Tibial artery (tissue), 4 donors: ENCODE measurements at regions not wholly inside any gene's neighbourhood (a gene's known extent, or its start where the extent isn't known, plus 50 kb on each side); places are given as distances from the start of the nearest gene placed in this dataset.

ENCODE experiments used
- DNase-seq, 2 donors: peaks; one replicate each; pipeline ENCODE4 v3.0.0-alpha.2; 2019
- H3K27ac ChIP-seq, 2 donors: fragments of 200-600 bp; sonication (generic) in 1 of 2; 1 replicate in 1 of 2; 2 replicates in 1 of 2; pipeline ENCODE4 v1.5.1; 2018 to 2019; ENCODE audit warnings: mild to moderate bottlenecking in 1 of 2
- H3K27me3 ChIP-seq, 2 donors: fragments of 200-600 bp; sonication (generic) in 1 of 2; one replicate each; pipeline versions ENCODE4 v1.5.1 to v1.6.0; 2016 to 2019
- H3K36me3 ChIP-seq, 3 donors: fragments of 200-600 bp; sonication (generic) in 2 of 3; one replicate each; pipeline ENCODE4 v1.5.1; 2016 to 2019; ENCODE audit warnings: mild to moderate bottlenecking in 2 of 3
- H3K4me1 ChIP-seq, 4 donors: fragments of 200-600 bp; sonication (generic) in 2 of 4; 1 replicate in 3 of 4; 2 replicates in 1 of 4; pipeline ENCODE4 v1.5.1; 2016 to 2019
- H3K4me3 ChIP-seq, 2 donors: fragments of 200-600 bp; sonication (generic) in 1 of 2; 1 replicate in 1 of 2; 2 replicates in 1 of 2; pipeline ENCODE4 v1.5.1; 2018 to 2019; ENCODE audit warnings: mild to moderate bottlenecking in 2 of 2
- H3K9me3 ChIP-seq, 3 donors: fragments of 200-600 bp; sonication (generic) in 1 of 3; one replicate each; pipeline ENCODE4 v1.5.1; 2016 to 2019
- intact Hi-C: fragments of 100-400 bp; cut with DNase I; formaldehyde crosslinking; loops from one replicate; pipeline ENCODE4 v1.15.0; 2023; ENCODE audit warnings: low total_unique reads
- TF ChIP-seq, protein P1 (sequence below), 2 experiments: fragments of 200-600 bp in 1 of 2; fragments of 450-650 bp in 1 of 2; IDR thresholded peaks; one replicate each; pipeline ENCODE4 v1.5.1; 2017 to 2019; ENCODE audit warnings: antibody characterized with exemption in 2 of 2, mild to moderate bottlenecking in 1 of 2, moderate library complexity in 1 of 2

DNA sequence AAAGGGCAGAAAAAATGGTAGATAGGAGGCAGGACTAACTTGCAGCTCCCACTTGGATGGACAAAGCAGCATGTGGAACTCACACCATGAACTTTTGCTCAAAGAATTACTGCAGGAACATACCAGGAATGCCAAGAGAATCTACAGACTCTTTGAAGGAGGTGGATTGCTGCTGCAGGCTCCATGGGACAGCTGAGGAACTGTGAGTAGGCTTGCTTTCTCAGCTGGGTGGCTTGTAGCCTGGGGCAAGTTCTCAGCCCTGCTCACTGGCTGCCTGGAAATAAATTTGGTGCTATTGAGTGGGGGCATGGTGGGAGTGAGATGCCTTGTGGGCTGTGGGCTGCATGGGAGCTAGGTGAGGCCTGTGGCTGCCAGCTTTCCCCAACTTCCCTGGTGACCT, 574.5 kb downstream of the PRELID2 start:
- no peak overlapping the region for H3K4me3 ChIP-seq
- H3K36me3 ChIP-seq, result no peaks in the 10 kb centered on the region
- peaks cover 0 to 12% (median 10%) of the 10 kb centered on the region in 3 donors for H3K9me3 ChIP-seq
- intact Hi-C loops, result no loop called here
- DNase-seq, result no peak
- no peaks in the 10 kb centered on the region for H3K4me1 ChIP-seq
- TF ChIP-seq, protein P1, sequence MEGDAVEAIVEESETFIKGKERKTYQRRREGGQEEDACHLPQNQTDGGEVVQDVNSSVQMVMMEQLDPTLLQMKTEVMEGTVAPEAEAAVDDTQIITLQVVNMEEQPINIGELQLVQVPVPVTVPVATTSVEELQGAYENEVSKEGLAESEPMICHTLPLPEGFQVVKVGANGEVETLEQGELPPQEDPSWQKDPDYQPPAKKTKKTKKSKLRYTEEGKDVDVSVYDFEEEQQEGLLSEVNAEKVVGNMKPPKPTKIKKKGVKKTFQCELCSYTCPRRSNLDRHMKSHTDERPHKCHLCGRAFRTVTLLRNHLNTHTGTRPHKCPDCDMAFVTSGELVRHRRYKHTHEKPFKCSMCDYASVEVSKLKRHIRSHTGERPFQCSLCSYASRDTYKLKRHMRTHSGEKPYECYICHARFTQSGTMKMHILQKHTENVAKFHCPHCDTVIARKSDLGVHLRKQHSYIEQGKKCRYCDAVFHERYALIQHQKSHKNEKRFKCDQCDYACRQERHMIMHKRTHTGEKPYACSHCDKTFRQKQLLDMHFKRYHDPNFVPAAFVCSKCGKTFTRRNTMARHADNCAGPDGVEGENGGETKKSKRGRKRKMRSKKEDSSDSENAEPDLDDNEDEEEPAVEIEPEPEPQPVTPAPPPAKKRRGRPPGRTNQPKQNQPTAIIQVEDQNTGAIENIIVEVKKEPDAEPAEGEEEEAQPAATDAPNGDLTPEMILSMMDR (IDR thresholded peaks at IDR 0.05), result no peak
- no peak overlapping the region for H3K27ac ChIP-seq
- H3K27me3 ChIP-seq, result no peaks in the 10 kb centered on the region

DNA sequence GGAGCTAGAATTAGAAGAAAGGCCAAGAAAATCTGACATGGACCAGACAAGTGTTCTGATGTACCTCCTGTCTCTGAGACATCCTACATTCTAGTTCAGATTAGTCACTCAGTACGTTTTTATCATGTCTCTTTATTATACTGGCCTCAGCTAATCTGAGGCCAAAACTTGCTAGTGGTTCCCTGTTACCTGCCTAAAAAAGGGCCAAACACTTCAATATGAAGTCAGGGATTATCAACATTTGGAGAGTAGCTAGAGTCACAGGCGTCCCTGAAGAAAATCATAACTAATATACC, 587.4 kb downstream of the PRELID2 start:
- Histone ChIP-seq H3K27me3 (no peaks in the 10 kb centered on the region), H3K9me3 (no peaks in the 10 kb centered on the region), H3K4me3 (no peak overlapping the region), H3K27ac (no peak overlapping the region), H3K4me1 (peaks cover 0 to 33% (median 11%) of the 10 kb centered on the region in 4 donors), H3K36me3 (no peaks in the 10 kb centered on the region)
- TF ChIP-seq, protein P1 (IDR thresholded peaks at IDR 0.05), result no peak
- intact Hi-C loops, result no loop called here
- DNase-seq, result no peak

DNA sequence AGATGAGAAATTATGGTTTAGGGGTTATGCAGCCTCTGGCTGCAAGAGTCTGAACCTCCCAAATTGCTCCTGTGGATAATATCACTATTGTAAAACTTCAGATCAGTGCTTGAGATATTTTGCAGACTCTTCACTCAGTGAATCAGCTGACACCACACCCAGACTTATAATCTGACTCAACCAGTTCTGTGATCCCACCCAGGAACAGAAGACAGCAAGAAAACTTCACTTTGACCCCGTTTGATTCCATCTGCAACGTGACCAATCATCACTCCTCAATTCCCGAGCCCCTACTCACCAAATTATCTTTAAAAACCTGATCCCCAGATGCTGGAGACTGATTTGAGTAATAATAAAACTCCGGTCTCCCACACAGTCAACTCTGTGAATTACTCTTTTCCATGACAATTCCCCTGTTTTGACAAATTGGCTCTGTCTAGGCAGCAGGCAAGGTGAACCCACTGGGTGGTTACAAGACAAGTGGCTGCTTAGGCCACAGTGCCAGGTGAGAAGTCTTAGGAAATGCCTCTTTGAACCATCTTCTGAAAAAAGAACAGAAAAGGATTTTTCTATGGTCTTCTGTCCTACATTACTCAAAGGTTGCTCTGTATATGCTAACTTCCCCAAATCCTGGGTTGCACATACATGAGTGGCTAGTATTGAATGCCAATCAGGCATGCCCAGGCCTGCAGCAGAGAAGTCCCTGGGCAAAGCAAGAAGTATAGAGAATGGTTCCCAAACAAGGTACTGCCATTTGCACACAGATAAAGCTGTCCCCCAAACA, 588.0 kb downstream of the PRELID2 start:
- DNase-seq, result no peak
- no peaks in the 10 kb centered on the region for H3K36me3 ChIP-seq
- TF ChIP-seq, protein P1 (IDR thresholded peaks at IDR 0.05), result no peak
- H3K4me3 ChIP-seq, result no peak overlapping the region
- H3K27me3 ChIP-seq, result no peaks in the 10 kb centered on the region
- H3K4me1 ChIP-seq, result peaks cover 0 to 39% (median 11%) of the 10 kb centered on the region in 4 donors
- H3K27ac ChIP-seq, result no peak overlapping the region
- no peaks in the 10 kb centered on the region for H3K9me3 ChIP-seq
- intact Hi-C loops, result no loop called here

DNA sequence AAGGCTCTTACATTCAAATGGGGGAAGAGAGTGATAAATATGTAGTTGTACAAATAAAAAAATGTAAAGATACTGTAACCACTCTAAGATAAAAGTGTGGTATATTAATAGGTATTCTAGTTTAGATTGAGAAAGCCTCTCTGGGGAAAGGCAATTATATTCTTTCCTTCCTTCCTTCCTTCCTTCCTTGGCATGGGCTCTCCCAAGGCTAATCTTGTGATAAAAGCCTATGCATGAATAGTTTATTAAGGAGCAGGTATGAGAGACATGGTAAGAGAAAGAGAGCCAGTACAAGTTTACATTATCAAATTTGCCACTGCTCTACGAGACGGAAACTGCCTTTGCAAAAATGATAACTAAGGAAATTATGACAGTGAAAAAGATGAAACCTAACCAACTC, 588.8 kb downstream of the PRELID2 start:
- H3K9me3 ChIP-seq, result no peaks in the 10 kb centered on the region
- peaks cover 0 to 45% (median 11%) of the 10 kb centered on the region in 4 donors for H3K4me1 ChIP-seq
- no peak for DNase-seq
- no peak overlapping the region for H3K27ac ChIP-seq
- TF ChIP-seq, protein P1 (IDR thresholded peaks at IDR 0.05), result no peak
- intact Hi-C loops, result no loop called here
- H3K4me3 ChIP-seq, result no peak overlapping the region
- no peaks in the 10 kb centered on the region for H3K36me3 ChIP-seq
- H3K27me3 ChIP-seq, result no peaks in the 10 kb centered on the region

DNA sequence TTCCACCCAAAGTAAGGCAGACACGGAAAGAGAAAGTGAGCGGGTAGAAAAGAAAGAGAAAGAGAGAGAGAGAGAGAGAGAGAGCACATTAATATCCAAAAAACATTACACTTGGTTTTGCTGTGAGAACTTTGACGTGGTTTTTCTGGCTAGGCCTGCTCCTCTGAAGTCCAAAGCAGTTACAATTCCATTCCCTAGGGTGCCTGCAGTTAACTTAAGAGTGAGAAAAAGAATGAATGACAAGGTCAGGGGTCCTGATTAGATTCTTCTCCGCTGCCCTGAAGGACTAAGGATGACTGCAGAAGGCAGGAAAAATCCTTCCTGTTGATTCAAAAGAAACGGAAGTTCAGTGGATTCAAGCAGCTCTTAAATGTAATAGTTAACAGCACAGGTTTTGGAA, 589.8 kb downstream of the PRELID2 start:
- intact Hi-C loops, result no loop called here
- H3K4me3 ChIP-seq, result peak overlapping the region; percentile 9 to 15
- no peaks in the 10 kb centered on the region for H3K9me3 ChIP-seq

More for the DNA sequence above, 589.8 kb downstream of the PRELID2 start:
- Histone ChIP-seq H3K27ac (peak overlapping the region; percentile 8 to 58), H3K4me1 (peaks cover 0 to 45% (median 11%) of the 10 kb centered on the region in 4 donors), H3K27me3 (no peaks in the 10 kb centered on the region), H3K36me3 (no peaks in the 10 kb centered on the region)
- no peak for DNase-seq
- TF ChIP-seq, protein P1 (IDR thresholded peaks at IDR 0.05), result no peak
